Suprapubic skin (tissue), 3 donors: ENCODE measurements at regions not wholly inside any gene's neighbourhood (a gene's known extent, or its start where the extent isn't known, plus 50 kb on each side); places are given as distances from the start of the nearest gene placed in this dataset.

Experiments used
- POLR2AphosphoS5 ChIP-seq, 3 donors: sonication (generic); formaldehyde crosslinking; IDR thresholded peaks; one replicate each; pipeline ENCODE4 v1.6.1; 2017; ENCODE audit warnings: antibody characterized with exemption in 3 of 3
- TF ChIP-seq, protein P1 (sequence below), 2 donors: fragments of 200-600 bp in 1 of 2; fragments of 450-650 bp in 1 of 2; sonication (generic) in 1 of 2; IDR thresholded peaks; one replicate each; pipeline ENCODE4 v1.5.1; 2016 to 2019; ENCODE audit warnings: antibody characterized with exemption in 2 of 2, mild to moderate bottlenecking in 1 of 2, moderate library complexity in 1 of 2

DNA sequence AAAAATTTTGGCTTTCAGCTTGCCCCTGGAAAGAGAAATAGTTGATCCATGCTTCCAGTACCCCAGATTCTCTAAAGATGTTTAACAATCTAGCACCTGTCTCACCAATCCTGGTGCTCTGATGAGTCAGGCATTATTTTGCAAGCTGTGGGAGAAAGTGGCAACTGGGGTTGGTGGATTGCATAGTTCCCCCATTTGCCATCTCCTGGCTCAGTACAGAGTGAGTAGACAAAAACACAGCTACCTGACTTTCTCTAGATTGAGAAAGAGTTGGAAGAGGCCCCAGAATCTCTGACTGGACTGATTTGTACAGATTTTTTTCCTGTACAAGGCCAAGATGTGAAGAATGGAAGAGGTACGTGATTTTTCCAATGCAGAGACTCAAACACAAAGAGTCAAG, 75.1 kb upstream of the NEGR1 start:
- no peak for TF ChIP-seq POLR2AphosphoS5 (IDR thresholded peaks at IDR 0.05)
- TF ChIP-seq, protein P1, sequence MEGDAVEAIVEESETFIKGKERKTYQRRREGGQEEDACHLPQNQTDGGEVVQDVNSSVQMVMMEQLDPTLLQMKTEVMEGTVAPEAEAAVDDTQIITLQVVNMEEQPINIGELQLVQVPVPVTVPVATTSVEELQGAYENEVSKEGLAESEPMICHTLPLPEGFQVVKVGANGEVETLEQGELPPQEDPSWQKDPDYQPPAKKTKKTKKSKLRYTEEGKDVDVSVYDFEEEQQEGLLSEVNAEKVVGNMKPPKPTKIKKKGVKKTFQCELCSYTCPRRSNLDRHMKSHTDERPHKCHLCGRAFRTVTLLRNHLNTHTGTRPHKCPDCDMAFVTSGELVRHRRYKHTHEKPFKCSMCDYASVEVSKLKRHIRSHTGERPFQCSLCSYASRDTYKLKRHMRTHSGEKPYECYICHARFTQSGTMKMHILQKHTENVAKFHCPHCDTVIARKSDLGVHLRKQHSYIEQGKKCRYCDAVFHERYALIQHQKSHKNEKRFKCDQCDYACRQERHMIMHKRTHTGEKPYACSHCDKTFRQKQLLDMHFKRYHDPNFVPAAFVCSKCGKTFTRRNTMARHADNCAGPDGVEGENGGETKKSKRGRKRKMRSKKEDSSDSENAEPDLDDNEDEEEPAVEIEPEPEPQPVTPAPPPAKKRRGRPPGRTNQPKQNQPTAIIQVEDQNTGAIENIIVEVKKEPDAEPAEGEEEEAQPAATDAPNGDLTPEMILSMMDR (IDR thresholded peaks at IDR 0.05): no peak
